Suprapubic skin (tissue), 4 donors: ENCODE measurements at regions not wholly inside any gene's neighbourhood (a gene's known extent, or its start where the extent isn't known, plus 50 kb on each side); places are given as distances from the start of the nearest gene placed in this dataset.

Source experiments
- DNase-seq, 2 donors: peaks; one replicate each; pipeline ENCODE4 v3.0.0-alpha.2; 2019; ENCODE audit warnings: low spot score in 2 of 2
- H3K27ac ChIP-seq: fragments of 200-600 bp; sonication (generic); one replicate; pipeline ENCODE4 v1.5.1; 2019
- H3K27me3 ChIP-seq: fragments of 200-600 bp; sonication (generic); one replicate; pipeline ENCODE4 v1.5.1; 2019
- H3K36me3 ChIP-seq: fragments of 200-600 bp; sonication (generic); one replicate; pipeline ENCODE4 v1.5.1; 2019
- H3K4me1 ChIP-seq: fragments of 200-600 bp; sonication (generic); one replicate; pipeline ENCODE4 v1.5.1; 2019
- H3K4me3 ChIP-seq: fragments of 200-600 bp; sonication (generic); one replicate; pipeline ENCODE4 v1.5.1; 2019; ENCODE audit warnings: mild to moderate bottlenecking
- H3K9me3 ChIP-seq: fragments of 200-600 bp; sonication (generic); one replicate; pipeline ENCODE4 v1.5.1; 2019
- CTCF ChIP-seq, 2 donors: fragments of 200-600 bp in 1 of 2; fragments of 450-650 bp in 1 of 2; sonication (generic) in 1 of 2; IDR thresholded peaks; one replicate each; pipeline ENCODE4 v1.5.1; 2016 to 2019; ENCODE audit warnings: antibody characterized with exemption in 2 of 2, mild to moderate bottlenecking in 1 of 2, moderate library complexity in 1 of 2
- EP300 ChIP-seq: sonication (generic); formaldehyde crosslinking; IDR thresholded peaks from one replicate; pipeline ENCODE4 v1.6.1; 2017; ENCODE audit warnings: antibody characterized with exemption
- POLR2A ChIP-seq, 2 donors: fragments of 450-650 bp; IDR thresholded peaks; one replicate each; pipeline ENCODE4 v1.6.1; 2017; ENCODE audit warnings: antibody characterized with exemption in 2 of 2, mild to moderate bottlenecking in 2 of 2, moderate library complexity in 2 of 2
- POLR2AphosphoS5 ChIP-seq, 3 donors: sonication (generic); formaldehyde crosslinking; IDR thresholded peaks; one replicate each; pipeline ENCODE4 v1.6.1; 2017; ENCODE audit warnings: antibody characterized with exemption in 3 of 3
- WGBS: methylation state at CpG from one replicate; pipeline ENCODE4 v1.1.5; 2018; 5-methylcytosine and 5-hydroxymethylcytosine counted together

- WGBS: 70% methylated on average over 3 of the region's 3 CpGs
- H3K9me3 ChIP-seq: peaks cover 2% of the 10 kb centered on the region
- no peak overlapping the region for H3K4me3 ChIP-seq
- H3K27ac ChIP-seq: no peak overlapping the region
- no peaks in the 10 kb centered on the region for H3K36me3 ChIP-seq
- DNase-seq: peak; percentile 0 to 29
- H3K27me3 ChIP-seq: peaks cover 25% of the 10 kb centered on the region
- TF ChIP-seq POLR2A (IDR thresholded peaks at IDR 0.05): no peak
- TF ChIP-seq POLR2AphosphoS5 (IDR thresholded peaks at IDR 0.05): no peak
- no peak for TF ChIP-seq CTCF (IDR thresholded peaks at IDR 0.05)
- no peak for TF ChIP-seq EP300
- no peaks in the 10 kb centered on the region for H3K4me1 ChIP-seq
Measured at GRCh38 chr6:33967966-33968724, 164.3 kb upstream of the MLN start.

GRCh38 chr6:33967265-33967767 lies 163.5 kb upstream of the MLN start:
- Histone ChIP-seq H3K27me3 (peaks cover 16% of the 10 kb centered on the region), H3K4me3 (no peak overlapping the region), H3K9me3 (peaks cover under 1% of the 10 kb centered on the region), H3K27ac (no peak overlapping the region), H3K4me1 (peaks cover 4% of the 10 kb centered on the region), H3K36me3 (no peaks in the 10 kb centered on the region)
- peak; percentile 29 to 44 for DNase-seq
- WGBS: 58% methylated on average over 3 of the region's 3 CpGs
- TF ChIP-seq CTCF (IDR thresholded peaks at IDR 0.05) (no peak), POLR2AphosphoS5 (IDR thresholded peaks at IDR 0.05) (no peak), EP300 (no peak), POLR2A (IDR thresholded peaks at IDR 0.05) (no peak)

GRCh38 chr6:33966536-33966935 lies 162.7 kb upstream of the MLN start:
- Histone ChIP-seq H3K27me3 (peaks cover 14% of the 10 kb centered on the region), H3K4me1 (peaks cover 4% of the 10 kb centered on the region), H3K36me3 (no peaks in the 10 kb centered on the region), H3K9me3 (no peaks in the 10 kb centered on the region), H3K27ac (no peak overlapping the region), H3K4me3 (no peak overlapping the region)
- TF ChIP-seq POLR2A (IDR thresholded peaks at IDR 0.05) (no peak), EP300 (no peak), CTCF (IDR thresholded peaks at IDR 0.05) (no peak), POLR2AphosphoS5 (IDR thresholded peaks at IDR 0.05) (no peak)
- WGBS: 96% methylated on average over 2 of the region's 2 CpGs
- DNase-seq: peak in 1 of 2 donors; percentile 8

GRCh38 chr6:33965766-33966165 lies 162.0 kb upstream of the MLN start:
- WGBS: 92% methylated on average over 8 of the region's 8 CpGs
- no peak overlapping the region for H3K27ac ChIP-seq
- no peaks in the 10 kb centered on the region for H3K9me3 ChIP-seq
- peaks cover 14% of the 10 kb centered on the region for H3K27me3 ChIP-seq
- H3K36me3 ChIP-seq: no peaks in the 10 kb centered on the region
- TF ChIP-seq POLR2A (IDR thresholded peaks at IDR 0.05): no peak
- TF ChIP-seq EP300: no peak
- TF ChIP-seq CTCF (IDR thresholded peaks at IDR 0.05): no peak
- TF ChIP-seq POLR2AphosphoS5 (IDR thresholded peaks at IDR 0.05): no peak
- H3K4me1 ChIP-seq: peaks cover 4% of the 10 kb centered on the region
- DNase-seq: peak in 1 of 2 donors; percentile 5
- H3K4me3 ChIP-seq: no peak overlapping the region

GRCh38 chr6:33964387-33964786 lies 160.6 kb upstream of the MLN start:
- no peak for TF ChIP-seq POLR2AphosphoS5 (IDR thresholded peaks at IDR 0.05)
- TF ChIP-seq POLR2A (IDR thresholded peaks at IDR 0.05): no peak
- TF ChIP-seq CTCF (IDR thresholded peaks at IDR 0.05): no peak
- no peak for TF ChIP-seq EP300
- no peaks in the 10 kb centered on the region for H3K36me3 ChIP-seq
- peaks cover 11% of the 10 kb centered on the region for H3K4me1 ChIP-seq
- no peak overlapping the region for H3K4me3 ChIP-seq
- no peaks in the 10 kb centered on the region for H3K9me3 ChIP-seq
- H3K27ac ChIP-seq: no peak overlapping the region
- H3K27me3 ChIP-seq: peaks cover 11% of the 10 kb centered on the region
- no peak for DNase-seq
- 98% methylated on average over 3 of the region's 3 CpGs for WGBS
